Activated gamma-delta T cell treated with anti-CD3 and anti-CD28 coated beads, Interleukin-2, amount 50 U/mL, for 16 hours (primary cell): ENCODE measurements at regions not wholly inside any gene's neighbourhood (a gene's known extent, or its start where the extent isn't known, plus 50 kb on each side); places are given as distances from the start of the nearest gene placed in this dataset.
"Not testable (repeated sequence)": the region's sequence is repeated elsewhere in the genome, so short reads cannot be mapped to it uniquely, and the experiment has no call there.

Source experiments
- DNase-seq: peaks from one replicate; pipeline ENCODE4 v3.0.0-alpha.2; 2020; ENCODE audit warnings: low read depth

DNA sequence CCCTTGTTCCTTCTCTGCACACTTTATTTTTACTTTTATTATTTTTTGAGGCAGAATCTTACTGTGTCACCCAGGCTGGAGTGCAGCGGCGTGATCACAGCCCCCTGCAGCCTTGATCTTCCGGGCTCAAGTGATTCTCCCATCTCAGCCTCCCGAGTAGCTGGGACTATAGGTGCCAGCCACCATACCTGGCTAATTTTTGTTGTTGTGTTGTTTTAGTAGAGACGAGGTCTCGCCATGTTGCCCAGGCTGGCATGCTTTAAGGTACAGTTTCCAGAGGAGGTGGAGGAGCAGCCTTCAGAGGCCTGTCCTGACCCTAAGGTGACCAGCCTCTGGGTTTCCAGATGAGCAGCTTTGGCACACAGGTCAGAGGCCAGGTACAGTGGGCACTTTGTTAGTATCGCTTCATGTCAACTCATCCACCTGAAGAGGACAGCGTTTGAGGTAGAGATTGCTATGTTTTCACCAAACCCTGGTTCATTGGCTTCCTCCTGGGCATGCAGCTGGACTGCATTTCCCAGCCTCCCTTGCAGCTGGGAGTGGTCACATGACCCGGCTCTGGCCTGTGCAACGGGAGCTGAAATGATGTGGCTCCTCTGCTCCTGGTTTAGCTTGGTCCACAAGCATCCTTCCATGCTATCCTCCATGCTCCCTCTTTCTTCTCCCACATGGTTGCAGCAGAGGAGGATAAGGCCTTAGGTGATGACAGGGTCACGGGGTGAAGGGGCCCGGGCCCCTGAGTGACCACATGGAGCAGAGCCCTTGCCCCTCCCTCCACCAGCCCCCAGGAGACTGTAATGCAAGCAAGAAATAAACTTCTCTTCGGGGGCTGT lies 139.3 kb upstream of the IER5L start:
- DNase-seq: no peak

DNA sequence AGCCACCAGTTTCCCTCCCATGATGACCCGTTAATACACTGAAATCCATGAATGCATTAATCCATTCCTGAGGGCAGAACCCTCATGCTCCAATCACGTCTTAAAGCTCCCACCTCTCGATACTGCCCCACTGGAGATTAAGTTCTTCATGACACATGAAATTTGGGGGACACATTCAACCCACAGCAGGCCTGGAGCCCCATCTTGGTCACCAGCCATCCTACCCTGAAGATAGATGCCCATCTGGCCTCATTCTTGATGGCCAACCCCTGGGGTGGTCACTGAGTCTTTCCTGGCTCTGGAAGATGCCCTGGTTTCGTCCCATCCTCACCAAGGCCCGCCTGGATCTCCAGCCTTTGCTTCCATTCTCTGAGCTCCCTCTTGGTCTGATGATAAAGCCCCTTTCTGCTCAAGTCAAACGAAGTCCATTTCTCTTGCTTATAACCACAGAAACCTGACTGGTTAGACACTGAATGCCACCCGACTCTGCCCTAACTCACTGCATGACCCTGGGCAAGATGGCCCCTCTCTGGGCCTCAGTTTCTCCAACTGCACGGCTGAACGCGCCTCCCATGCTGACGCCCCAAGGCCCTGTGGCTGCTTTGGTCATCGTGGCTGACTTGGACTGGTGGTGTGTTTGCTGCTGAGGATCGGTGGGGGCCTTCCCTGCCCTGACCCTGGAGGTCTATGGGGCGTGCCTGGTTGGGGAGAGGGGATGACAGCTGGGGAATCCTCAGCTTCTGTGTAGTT lies 138.4 kb upstream of the IER5L start:
- no peak for DNase-seq

DNA sequence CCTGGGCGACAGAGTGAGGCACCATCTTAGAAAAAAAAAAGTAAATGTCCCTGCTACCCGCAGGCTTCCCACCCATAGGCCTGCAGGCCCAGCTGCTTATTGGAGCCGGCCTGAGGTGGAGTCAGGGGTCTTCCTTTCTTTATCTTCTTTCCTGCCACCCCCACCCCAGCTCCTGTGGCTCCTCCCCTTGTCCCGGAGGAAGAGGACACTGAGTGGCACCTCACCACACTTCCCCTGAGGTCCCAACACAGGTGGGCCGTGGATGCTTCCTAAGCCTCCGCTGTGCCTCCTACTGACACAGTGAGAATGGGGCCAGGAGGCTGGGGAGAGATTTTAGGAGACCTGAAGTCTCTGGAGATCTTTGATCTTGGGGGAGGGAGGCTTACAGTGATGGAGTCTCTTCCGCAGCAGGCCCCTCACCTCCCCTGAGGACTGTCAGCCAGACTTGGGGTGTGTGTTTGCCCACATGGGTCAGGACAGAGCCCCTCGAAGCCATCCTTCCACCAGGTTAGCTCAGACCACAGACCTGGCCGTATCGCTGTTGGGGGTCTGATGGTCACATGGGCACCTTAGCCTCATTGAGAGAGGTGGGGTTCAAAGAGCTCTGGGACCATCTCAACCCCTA lies 135.4 kb upstream of the IER5L start:
- DNase-seq: no peak

DNA sequence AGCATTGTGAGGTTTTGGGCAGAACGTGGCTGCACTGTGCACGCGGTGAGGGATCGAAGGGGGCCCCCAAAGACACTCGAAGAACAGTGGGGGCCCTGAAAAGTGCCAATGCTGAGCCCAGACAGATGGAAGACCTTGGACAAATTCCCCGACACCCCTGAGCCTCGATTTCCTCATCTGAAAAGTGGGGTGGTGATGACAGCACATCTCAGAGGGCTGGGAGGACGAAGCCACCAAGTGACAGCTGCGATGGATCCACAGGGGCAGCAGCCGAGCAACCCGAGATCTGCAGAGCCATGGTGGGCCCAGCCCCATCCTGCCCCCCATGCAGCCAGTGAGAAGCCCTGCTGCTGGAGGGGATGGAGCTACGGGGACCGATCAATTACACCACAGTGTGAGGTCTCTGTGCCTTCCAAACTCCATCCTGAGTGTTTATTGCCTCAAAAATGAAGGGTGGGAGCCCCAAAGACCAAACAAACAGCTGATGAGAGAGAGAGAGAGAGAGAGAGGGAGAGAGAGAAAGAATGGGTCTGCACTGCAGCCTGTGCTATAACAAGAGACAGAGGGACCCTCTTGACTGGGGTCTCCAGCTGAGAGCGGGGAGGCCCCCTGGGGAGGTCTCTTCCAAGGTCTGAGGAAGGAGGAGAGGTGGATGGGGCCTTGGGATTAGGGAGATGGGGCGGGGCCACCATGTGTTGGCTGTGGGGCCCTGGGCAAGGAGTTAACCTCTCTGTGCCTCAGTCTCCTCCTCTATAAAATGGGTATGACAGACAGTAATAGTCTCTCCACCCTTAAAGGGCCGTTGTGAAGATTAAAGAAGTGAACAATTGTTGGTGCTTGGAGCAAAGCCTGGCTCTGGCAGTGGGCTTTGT lies 134.4 kb upstream of the IER5L start:
- DNase-seq: no peak

DNA sequence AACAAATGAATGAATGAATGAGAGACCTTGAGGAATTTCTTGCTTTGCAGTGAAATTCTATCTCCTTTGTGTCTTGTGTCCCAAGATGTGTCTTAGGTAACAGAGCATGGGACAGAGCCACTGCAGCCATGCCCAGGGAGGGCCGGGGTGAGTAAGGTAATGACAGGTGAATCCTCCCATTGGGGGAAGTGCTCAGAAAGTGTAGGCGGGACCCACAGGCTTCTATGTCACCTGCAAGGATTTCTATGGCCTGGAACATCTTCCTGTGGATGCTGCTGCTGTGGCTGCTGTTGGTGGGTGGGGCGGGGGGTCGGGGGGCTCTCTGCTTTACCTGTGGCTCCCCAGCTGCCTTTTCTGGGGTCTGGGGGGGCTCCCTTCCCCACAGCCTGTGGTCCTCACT lies 133.6 kb upstream of the IER5L start:
- no peak for DNase-seq

DNA sequence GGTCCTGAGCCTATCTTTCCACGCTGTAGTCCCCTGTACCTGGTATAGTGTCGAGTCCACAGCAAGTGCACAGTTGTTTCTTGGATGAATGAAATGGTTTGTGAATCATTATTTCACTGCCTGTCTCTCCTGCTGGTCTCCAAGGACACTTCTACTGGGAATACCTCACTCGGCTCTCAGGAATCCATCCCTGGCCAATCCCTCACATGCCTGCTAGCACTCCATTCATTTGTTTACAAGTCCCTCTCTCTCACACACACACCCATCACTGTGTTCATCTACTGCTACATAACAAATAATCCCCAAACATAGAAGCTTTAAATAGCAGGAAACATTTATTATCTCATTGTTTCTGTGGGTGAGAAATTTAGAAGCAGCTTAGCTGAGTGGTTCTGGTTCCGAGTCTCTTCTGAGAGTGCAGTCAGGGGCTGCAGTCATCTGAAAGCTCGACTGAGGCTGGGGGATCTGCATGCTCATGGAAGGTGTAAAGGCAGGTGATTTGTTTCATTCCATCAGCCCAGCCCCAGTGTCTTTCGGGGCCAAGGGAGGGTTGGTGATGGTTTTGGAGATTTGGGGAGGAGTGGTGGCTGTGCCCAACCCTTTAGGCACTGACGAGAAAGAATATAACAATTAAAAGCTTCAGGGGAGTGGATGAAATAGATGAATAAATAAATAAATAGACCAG lies 132.7 kb upstream of the IER5L start:
- DNase-seq: no peak

DNA sequence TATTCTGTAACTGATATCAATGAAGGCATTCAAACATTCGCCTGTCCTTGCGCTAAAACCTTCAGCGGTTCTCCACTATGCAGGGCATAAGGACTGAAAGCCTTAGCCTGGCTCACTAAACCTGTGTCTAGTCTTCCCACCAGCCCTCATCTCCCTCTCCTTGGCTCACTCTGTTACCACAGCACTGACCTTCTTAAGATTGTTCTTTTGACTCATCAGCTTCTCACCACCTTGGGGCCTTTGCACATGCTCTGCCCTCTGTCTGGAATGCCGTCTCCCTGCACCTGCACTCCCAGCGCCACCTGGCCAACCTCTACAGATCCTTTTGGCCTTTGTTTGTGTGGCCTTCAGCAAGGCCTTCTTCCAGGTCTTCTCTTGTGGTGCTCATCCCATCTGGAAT lies 131.8 kb upstream of the IER5L start:
- no peak for DNase-seq

DNA sequence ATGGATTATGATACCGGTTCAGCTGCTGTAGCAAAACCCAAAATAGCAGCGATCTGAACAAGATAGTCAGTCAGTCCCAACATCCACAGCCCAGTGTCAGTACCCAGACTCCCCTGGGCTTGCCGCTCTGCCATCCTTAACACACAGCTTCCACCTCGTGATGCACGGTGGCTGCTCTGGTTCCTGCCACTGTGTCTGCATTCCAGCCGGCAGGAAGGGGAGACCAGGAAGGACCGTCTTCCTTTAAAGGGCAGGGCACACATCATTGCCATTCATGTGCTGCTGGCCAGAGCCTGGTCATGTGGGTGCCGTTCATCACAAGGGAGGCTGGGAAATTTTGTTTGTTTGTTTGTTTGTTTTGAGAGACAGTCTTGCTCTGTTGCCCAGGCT lies 131.0 kb upstream of the IER5L start:
- no peak for DNase-seq

DNA sequence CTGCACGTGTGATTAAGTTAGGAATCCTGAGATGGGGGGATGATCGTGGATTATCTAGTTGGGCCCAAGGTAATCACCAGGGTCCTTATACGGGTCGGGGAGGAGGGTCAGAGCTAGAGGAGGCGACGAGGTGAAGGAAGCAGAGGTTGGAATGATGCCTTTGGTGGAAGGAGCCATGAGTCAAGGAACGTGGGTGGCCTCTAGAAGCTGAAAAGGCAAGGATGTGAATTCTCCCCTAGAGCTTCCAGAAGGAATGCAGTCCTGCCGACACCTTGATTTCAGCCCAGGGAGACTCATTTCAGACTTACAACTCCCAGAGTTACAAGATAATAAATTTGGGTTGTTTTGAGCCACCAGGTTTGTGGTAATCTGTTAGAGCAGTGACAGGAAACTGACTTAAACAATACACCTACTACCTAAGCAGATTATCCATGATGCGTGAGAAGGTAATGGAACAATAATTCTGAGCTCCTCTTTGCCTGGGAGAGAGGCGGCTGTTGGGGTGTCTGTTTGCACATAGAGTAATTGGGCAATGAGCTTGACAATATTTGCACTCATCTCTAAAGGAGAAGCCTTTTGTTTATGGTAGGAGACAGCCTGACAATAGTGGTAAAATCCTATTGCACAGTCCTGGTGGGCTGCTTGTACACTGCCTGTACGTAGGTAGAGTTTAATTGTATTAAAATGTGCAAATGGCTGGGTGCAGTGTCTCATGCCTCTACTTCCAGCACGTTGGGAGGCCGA lies 129.3 kb upstream of the IER5L start:
- no peak for DNase-seq

DNA sequence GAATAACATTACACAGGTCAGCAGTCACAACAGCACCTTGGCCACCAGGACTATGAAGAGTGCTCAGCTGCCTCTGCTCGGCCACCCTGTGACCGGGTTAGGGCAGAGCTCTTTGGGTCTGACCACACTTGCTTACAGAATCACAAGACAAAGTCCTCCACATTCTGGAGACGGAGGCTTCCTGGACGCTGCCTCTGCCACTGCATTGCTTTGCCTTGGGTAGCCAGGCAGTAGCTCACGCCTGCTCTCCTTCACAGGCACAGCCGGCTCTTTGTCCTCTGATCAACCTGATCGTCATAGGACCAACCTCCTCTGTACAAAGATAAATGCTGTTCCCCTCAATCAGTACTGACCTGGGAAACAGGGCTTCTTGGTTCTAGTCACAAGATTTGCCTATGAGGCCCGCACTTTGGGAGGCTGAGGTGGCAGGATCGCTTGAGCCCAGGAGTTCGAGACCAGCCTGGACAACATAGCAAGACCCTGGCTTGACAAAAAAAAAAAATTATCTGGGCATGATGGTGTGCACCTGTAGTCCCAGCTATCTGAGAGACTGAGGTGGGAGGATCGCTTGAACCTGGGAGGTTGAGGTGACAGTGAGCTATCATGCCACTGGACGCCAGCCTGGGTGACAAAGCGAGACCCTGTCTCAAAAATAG lies 128.4 kb upstream of the IER5L start:
- no peak for DNase-seq

DNA sequence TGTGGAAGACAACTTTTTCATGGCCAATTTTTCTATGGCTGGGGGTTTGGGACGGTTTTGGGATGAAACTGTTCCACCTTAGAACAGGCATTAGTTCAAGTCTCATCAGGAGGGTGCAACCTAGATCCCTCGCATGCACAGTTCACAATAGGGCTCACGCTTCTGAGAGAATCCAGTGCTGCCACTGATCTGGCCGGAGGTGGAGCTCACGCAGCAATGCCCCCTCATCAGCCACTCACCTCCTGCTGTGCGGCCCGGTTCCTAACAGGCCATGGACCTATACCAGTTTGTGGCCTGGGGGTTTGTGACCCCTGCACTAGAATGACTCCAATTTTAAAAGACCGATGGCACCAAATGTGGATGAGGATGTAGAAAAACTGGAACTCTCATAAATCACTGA lies 127.2 kb upstream of the IER5L start:
- no peak for DNase-seq

DNA sequence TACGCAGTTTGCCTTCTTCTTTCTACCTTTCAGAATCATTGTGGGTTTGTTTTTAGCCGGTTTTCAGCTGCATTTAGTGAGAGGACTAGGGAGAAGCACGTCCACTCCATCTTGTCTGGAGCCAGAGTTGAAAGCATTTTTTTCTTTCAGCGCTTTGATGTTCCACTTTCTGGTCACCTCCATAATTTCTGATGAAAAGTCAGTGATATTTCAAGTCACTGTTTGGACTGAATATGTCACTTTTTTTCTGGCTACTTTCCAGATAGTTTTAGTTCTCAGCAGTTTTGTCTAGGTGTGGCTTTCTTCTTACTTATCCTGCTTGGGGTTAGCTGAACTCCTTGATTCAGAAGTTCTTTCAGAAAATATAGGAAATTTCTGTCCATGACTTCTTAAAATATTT lies 123.9 kb upstream of the IER5L start:
- DNase-seq: no peak

DNA sequence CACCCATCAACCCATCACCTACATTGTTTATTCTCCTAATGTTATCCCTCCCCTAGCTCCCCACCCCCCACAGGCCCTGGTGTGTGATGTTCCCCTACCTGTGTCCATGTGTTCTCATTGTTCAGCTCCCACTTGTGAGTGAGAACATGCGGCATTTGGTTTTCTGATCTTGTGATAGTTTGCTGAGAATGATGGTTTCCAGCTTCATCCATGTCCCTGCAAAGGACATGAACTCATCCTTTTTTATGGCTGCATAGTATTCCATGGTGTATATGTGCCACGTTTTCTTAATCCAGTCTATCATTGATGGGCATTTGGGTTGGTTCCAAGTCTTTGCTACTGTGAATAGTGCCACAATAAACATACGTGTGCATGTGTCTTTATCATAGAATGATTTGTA lies 118.1 kb upstream of the IER5L start:
- not testable (repeated sequence) for DNase-seq

DNA sequence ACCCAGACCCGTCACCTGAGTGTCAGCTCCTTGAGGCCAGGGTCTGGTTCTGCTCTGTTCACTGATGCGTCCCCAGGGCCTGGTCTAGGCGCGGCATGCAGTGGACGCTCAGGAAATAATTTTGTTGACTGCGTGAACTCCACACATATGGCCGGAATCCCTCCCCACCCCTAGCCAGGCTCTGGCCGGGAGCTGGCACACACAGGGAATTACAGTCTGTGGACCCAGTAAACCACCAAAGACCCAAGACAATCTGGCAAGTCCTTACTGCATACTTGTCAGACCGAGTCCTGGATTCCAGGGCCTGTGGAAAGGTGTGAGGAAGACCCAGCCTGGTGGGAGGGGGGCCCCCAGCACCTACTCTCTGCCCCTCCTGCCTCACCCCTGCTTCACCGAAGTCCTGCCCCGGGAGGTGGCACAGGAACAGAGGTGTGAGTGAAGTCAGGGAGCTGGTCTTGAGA lies 113.0 kb upstream of the IER5L start:
- DNase-seq: no peak

DNA sequence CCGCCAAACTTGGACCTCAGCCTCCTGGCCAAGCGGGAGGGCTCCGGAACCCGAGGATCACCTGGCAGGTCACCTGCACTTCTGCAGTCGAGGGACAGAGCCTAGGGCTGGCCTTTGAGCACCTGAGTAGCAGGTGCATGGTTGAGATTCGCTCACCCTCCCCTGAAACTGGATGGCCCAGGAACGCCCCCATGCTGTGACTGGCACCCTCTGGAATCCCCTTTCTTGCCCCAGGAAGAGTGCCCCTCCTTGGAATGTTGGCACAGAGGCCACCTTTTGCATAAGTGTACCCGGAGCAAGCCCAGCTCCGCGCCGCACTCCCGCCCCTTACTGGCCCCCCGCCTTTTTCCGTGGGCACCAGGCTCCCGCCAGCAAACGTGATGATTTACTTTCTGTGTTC lies 112.5 kb upstream of the IER5L start:
- no peak for DNase-seq

DNA sequence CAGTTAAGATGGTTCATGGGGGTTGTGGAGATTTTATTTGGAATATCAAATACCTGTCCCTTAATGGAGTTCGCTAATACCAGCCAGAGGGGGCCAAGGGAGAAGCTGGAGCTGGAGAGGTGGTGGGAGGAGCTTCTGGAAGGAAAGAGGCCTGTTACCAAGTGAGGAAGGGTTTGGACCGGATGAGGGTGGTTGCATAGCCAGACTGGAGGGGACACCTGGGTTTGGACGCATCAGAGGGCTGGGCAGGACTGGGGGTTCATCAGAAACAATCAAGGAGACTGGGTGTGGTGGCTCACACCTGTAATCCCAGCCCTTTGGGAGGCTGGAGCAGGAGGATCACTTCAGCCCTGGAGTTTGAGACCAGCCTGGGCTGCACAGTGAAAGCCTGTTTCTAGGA lies 111.8 kb upstream of the IER5L start:
- DNase-seq: no peak

DNA sequence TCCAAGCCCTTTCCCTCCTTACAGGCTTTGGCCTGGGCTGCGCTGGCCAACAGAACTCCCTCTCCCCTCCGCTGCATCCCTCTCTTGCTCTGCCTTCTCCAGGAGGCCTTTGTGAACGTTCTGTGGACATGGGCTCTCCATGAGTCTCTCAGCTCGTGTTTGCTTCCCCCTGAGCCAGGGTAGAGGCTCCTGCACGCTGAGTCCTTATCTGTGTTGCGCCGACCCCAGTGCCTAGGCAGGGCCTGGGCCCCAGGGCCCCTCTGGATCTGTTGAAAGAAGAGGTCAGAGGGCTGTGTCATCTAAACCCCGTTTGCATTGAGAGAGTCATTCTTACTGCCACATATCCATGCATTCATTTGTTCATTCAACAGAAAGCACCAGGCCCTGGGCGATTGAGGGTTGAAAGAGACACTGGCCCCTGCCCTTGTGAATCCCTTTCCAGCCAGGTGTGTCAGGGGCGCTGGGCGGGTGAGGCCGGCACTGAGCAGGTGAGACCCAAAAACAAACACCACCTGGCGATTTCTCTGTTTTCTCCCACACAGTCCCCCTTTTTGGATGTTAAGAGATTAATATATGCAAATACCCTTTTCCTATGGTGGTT lies 111.2 kb upstream of the IER5L start:
- no peak for DNase-seq

DNA sequence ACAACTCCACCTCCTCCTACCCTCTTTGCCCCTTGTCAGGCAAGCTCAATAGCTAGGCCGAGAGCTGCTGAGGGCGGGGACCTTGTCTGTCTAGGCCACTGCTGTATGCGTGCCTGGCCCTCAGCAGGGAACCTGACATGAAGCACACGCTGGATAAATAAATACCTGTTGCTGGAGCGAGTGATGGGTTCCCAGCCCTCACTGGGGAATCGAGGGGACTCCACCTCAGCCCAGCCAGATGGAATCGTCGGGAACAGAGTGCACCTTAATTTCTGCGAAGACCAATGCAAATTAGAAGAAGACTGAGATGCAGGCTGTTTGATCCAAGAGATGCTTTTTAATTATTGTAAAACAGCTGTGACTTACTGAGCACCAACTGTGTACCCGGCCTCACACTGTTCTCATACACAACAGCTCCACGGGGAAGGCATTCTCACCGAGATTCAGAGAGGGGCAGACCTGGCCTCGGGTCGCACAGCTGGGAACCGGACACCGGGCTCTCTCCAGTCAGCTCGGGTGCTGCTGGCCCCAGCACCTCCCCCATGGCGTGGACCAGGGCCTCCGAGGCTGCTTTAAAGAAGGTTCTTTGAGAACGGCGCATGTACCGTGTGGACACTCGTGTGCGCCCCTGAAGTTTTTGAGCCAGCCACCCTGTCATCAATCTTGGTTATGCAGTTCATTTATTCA lies 109.7 kb upstream of the IER5L start:
- DNase-seq: no peak
